ENCODE measurements at regions not wholly inside any gene's neighbourhood (a gene's known extent, or its start where the extent isn't known, plus 50 kb on each side); places are given as distances from the start of the nearest gene placed in this dataset.

DNA sequence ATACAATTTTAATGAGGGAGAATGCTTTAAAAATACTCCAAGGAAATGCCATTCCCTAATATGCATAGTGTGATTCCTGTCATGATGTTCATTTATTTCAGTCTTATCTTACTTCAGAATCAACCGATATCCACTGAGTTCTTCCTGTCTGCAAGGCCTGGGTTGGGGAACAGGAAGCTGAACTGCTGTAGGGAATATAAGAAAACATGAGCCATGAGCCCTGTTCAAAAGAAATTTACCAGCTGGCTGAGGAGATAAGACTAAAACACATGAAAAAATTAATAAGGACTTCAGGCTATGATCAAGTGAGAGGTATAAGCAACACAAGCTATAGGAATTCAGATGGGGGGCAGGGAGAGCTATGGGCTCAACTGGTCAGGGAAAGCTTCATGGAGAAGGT lies 184.7 kb downstream of the PLPP4 start:
- no peak for DNase-seq

DNA sequence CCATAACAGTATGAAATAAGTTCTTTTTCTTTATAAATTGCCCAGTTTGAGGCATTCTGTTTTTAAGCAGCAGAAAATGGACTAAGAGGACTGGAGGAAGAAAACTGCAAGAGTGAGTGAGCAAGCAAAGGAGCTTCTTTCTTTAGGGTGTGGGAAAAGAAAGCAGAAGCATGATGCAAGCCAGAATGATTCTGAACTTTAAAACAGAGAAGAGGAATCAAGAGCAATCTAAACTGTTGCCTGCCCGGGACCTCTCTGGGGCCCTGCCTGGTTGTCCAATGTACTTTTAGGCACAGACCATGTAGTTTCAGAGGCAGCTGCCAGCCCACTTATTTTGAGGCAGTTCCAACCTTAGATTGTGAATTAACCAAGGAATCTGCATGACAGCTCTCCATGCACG lies 186.3 kb downstream of the PLPP4 start:
- no peak for DNase-seq

DNA sequence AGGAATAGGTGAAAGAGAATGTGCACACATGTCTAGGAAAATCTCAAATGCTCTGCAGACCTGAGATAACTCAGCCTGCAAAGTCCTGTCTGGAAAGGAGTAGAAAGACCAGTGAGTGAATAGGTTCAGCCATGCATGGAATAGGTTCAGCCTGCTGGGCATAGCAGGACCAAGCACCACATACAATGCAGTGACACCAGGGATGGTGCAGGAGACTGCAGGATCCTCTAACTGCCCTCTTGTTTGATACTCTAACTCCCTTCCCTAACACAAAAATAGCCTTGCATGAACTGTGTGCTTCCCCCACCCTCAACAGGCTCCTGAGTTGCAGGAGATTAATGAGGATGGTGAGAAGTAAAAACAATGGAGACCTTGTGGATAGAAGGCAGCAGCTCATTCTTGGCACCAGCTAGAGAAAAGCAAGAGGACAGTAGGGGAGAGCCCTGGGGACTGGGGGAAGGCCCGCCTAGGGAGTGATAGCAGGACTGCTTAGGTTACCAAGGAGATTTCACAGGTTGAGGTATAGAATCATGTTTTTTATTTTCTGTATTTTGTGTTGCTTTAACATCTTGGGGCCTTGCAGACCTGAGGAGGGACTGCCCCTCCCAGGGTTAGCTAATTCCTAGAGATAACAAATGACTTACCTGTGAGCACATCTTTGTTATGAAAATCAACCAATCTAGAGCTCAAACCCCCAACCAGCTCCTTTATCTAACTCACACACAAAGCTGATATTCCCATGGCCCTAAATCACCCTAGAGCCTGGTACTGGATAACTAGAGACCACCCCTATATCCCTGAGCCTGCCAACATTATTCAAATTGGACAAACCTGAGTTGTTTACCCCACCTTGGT lies 187.8 kb downstream of the PLPP4 start:
- DNase-seq: no peak

DNA sequence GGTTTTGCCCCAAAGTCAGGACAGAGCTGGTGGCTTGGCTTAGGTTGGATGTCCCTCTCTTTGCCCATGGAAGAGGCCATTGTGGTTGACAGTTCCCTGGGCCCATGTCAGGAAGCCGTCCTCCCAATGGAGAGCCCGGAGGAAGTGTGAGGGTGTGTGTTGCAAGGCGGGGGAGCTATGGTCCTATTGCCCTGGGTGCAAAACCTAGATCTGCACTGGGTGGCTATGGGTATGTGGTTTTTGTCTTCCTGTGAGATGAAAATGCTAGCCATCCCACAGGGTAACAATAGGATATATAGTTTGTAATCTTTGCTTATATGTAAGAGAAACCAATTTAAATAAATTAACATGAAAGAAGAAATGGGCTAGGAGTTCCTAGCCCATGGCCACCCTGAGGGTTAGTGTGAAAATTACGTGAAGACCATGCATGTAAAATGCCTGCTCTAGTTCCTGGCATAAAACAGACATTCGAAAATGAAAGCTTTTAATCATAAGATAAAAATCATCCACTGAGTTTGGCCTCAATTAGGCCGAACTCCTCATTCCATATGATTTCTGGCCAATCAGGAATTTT lies 189.2 kb downstream of the PLPP4 start:
- no peak for DNase-seq

DNA sequence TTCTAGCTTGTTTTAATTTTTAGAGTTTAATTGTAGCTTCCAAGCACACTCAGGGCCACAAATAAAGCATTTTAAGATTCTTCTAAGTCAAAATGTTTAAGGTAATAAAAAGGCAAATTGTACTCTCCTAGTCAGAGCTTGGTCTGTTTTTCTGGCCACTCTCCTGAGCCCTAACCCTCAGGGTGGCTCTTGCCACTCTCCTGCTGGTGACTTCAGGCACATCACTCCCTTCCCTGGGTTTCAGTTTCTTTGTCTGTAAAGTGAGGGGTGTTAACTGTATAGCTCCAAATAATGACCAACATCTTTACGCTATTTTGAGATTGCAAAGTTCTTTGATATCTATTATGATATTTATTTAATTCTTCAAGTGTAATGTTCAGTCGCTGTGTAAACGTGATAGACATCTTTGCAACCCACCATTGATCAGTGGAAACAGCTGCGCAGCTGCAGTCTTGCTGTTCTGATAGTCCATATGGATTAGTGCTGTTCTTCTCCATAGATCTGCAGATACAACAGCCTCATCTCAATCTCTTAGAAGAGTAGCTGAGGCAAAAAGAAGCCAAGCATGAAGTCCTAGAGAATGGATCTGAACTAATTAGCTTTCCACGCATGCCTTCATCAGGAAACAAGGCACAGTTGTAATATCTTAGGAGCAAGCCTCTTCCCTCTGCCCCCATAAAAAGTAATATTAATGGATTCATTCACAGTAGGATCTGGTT lies 189.9 kb downstream of the PLPP4 start:
- no peak for DNase-seq

DNA sequence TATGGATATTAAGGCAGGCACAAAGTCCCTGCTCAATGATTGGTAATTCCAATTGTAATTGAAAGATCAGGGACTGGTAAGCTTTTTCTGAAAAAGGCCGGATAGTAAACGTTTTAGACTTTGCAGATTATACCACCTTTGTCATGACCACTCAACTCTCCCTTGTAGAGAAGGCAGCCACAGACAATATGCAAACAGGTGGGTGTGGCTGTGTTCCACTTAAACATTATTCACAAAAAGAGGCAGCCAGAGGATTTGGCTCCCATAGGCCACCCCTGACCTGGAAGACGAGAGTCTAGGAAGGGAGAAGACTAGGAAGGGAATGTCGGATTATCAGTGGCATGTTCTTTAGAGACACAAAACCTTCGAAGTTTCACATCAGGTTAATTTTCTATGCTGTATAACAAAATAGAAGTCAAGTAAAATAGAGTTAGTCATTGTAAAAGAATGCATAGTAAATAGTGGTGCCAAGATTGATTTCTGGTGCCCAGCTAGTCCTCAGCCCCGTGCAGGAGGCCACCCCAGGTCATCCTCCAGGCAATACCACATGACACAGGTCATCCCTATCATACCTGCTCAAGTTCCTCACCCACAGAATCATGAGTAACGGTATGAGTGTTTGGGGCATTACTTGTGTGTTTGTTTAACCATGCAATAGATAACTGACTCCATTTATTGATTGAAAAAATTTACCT lies 193.8 kb downstream of the PLPP4 start:
- DNase-seq: no peak

DNA sequence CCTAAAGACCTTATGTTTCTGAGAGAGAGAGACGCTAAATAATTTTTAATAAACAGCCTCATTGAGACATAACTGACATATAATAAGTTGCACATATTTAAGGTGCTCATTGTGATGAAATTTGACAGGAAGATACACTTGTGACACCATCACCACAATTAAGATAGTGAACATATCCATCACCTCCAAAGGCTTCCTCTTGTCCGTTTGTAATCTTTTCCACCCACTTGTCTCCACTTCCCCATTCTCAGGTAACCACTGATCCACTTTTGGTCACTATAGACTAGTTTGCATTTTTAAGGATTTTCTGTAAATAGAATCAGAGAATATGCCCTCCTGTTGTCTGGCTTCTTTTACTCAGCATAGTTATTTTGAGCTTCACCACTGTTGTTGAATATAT lies 195.1 kb upstream of the WDR11 start:
- DNase-seq: no peak

DNA sequence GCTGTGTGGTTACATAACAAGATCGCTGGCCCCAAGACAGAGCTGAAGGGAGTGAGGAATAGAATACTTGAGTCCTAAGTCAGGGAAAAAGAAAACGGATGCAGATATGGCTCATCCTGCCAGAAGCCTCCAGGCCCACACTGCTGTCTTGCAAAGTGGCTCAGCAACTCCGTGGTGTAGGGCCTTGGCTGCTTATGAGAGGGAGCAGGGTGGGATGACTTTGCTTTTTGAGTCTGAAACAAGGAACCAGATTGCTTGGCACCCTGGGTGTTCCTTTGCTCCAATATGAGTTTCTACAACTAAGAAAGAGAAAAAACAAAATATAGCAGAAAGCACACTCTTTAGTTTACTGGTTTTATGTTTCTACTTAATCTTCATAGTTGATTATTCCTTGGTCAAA lies 193.8 kb upstream of the WDR11 start:
- no peak for DNase-seq

DNA sequence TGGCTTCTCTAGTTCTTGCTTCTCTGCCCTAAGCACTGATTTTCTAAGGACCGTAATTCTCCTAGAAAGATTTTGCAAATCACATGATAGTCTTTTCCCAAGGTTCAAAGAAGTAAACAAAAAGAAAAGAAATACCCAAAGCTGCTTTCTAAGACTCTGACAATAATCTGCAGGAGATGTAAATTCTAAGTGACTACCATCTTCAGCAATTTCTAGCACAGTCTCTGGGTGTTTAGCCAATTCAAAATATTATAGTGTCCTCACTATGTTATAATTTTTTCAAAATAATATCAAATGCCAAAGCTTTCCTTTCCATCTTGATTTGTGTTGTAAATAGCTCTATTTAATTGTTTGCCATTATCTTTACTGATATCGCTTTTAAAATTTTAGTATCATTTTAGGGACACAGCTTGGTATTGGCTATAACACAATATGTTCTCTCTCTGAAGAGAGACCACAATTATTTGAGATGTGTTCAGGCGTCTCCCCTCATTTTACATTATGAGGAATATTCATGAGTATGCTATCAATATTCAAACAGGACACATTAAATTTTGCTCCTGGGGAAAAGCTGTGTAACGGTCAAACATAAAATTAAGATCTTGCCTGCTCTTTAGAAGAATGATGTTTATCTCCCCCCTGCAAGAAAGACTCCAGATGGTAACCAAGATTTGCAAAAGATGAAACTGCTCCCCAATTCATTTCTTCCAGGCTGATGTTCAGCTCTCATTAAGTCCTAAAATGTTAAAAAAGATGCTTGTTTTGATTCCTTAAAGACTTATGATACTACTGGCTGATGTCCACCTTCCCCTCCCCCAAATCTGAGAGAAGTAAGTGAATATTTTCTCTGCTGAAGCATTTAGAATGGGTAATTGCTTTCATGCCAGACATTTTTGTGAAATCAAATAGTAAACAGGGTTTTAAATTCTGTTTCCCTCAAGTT lies 191.9 kb upstream of the WDR11 start:
- no peak for DNase-seq

DNA sequence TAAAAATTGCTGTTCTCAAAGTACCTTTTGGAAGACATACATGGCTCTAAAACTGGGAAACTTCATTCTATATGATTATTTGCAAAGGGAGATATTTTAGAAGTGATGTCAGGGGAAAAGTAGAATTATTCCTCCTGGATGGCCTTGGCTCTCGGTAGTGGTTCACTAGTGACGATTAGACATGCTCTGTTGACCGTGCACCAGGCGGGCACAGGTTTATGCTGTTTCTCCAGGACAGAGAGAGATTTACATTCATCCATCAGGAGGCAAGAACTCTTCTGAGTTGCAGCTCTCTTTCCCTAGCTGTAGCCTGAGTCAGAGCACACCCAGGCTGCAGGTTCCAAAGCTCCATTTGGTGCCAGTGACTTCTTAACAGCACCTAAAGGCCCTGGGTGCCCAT lies 184.9 kb upstream of the WDR11 start:
- DNase-seq: no peak

DNA sequence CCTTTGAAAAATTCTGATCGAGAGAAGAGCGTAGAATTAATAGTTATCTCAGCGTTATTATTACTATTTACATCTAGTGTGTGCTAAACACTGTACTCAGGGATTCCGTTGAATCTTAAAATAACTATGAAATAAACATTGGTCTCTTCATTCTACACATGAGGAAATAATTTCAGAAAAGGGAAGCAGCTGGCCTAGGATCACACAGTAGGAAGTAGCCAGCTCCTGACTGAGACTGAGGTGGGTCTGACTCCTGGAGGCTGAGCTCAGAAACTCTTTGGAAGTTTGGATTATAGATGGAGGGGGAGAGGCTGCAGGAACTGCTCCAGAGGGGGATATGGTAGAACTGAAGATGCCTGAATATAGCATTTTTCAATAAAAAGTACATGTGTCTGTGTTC lies 183.9 kb upstream of the WDR11 start:
- DNase-seq: no peak

DNA sequence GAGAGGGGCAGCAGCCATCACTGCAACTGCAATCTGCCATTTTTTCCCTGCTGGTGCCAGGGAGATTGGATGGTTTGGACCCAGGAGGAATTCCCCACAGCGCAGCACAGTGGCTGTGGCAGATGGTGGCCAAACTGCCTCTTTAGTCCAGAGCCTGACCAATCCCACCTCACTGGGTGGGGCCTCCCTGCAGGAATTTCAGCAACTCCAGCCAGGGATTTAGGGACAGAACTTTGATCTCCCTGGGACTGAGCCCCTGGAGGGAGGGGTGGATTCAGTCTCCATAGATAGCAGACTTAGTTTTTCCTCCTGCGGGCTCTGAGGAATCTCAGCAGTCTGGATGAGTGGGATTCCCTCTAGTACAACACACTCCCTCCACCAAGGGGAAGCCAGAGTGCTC lies 179.7 kb upstream of the WDR11 start:
- no peak for DNase-seq

DNA sequence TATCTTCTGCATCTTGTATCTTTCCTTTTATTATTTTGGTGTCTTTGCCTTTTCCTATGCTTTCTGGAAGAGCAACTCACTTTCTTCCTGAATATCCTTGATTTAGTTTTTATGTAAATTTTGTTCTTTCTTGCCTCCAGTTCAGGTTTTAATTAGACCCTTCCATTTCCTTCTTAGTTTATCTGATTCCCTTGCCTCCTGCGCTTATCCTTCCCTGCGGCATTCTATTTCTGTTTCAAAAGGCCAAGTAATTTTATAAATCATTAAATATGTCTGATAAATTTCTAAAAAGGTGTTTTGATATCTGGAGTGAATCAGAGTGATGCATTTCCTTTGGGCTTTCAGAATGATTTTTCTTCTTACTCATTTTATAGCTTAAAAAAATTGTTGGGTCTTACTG lies 167.7 kb upstream of the WDR11 start:
- DNase-seq: no peak

DNA sequence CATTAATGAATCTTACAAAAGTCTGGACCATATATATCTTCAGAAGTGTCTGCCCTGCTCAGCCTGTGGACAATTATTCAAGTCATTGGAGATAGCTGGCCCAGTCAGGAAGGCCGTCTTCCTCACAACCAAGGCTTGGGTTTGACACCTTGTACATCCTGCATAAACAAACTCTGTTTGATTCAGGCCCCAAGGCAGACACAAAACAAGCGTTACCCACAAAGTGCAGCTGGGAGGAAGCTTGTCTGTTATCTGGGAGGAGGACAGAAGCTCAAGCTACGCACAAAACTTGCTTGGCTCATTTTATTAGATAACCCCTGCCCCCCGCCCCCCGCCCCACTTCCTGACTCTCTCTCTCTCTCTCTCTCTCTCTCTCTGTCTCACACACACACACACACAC lies 166.9 kb upstream of the WDR11 start:
- no peak for DNase-seq

DNA sequence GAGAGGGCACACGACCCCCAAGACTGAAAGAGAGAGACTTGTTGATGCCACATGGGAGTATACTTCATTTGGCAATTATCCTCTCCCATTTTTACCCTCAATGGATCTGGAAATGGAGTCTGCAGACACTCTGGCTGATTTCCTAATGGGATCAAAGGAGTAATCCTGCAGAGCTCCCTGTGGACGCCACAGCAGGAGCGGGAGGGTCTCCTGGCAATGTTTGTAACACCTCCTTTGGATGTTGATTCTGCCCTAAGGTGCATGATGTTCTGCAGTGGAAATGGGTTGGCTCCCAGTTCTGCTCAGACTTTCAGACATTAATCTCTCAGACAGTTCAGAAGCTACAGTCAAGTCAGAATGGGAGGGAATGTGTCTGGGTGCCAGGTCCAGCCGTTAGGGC lies 166.0 kb upstream of the WDR11 start:
- DNase-seq: no peak

DNA sequence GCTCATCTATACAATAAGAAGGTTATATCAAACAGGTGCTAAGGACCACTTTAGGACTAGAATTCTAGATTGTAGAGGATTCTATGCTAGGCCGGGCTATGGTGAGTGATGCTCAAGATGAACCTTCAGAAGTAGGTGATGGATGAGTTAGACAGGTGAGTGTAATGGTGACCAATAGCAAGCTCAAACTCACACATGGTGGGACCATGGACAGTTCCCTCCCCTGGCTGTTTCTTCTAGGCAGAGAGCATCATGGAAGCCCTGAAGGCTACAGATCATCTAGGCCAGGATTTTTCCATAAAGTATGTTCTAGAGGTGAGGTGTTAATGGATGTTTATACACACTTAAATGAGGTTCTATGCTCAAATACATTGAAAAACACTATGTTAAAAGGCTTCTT lies 162.2 kb upstream of the WDR11 start:
- DNase-seq: no peak

DNA sequence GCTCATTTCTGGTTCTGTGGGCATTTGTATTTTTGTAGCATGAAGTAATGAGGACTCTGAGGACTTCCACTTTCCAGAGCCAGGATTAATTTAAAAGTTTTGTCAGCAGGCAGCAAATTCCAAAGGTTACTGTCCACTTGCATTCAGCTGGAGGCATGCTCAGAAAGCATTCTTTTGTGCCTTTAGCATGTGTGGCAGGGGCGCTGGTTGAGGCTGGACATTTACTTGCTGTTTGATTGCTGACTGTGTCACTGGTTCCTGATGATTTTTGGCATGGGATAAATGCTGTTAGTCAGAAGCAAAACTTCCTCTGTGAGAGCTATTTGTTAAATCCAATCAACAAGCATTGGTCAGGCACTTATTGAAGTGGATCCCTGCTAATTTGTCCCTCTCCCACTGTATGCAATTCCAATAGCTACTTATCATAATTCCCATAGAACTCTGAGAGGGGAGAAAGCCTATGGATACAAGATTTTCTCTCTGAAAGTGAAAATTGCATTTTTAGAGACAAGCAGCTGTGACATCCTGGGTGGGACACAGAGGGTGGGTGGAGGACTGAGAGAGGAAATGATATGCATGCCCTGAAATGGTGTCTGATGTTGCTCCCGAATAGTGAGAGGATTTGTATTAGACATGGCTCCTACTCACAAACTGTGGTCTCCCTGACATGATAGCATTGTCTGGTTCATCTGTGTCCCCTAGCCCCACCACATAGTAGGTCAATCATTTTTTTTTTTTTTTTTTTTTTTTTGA lies 161.2 kb upstream of the WDR11 start:
- no peak for DNase-seq

DNA sequence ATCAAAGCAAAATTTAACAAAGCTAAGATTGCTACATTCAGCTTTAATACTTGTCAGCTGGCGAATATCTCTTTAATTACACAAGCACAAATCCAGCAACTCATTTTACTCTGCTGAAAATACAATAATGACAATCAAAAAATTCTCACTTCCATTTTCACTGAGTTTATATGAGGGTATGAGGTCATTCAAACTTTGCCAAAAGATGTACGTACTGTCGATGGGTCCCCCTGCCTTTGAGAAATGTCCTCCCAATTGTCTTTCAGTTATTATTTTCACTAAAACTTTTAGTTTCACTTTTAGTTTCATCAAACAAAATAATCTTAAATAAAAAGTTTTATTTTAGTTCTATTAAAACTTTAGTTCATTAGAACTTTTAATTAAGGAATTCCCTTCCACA lies 159.5 kb upstream of the WDR11 start:
- no peak for DNase-seq

DNA sequence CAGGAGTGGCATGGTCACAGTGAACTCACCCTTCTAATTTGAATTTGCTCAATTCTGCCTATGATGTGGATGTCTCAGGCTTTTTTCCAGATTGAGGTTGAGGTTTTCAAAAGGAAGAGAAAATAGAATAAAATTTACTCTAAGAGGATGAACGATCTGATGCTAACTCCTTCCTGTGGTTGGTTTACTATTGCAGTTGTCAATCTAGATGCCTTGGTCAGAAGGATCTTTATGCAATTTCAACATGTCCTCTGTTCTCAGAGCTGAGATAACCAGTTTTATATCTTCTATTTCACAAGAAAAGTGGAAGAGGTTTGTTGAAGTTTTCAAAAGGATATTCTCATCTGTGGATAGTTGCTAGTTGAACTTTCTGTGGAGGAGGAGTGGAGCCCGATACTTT lies 150.7 kb upstream of the WDR11 start:
- DNase-seq: no peak

DNA sequence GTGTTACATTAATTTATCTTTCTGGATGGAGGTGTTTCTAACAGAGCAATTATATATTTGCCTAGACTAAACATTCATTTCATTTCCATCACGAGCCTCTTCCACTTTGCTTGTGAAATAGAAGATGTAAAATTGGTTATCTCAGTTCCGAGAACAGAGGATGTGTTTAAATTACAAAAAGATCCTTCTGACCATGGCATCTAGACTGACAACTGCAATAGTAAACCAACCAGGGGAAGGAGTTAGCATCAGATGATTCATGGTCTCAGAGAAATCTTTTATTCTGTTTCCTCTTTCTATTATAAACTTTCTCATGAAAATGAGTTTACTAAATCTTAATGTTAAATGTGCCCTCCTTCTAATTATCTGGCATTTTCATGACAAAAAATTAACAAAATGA lies 149.8 kb upstream of the WDR11 start:
- no peak for DNase-seq

DNA sequence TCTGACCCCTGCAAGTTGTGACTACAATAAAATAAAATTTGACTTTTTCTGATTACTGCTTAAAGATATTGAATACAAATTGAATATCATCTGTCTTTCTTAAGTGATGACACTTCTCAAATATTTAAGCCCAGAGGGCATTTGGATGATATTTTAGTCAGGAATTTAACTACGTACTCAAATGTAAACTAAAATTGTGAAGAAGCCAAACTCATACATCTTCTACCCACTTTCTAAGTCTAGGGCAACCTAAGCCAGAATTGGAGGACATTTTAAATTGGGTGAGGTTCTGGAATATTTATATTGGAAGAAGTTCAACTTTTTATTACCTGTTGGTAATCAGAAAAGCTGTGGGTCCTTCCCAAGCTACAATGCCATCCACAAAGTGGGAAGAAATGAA lies 149.1 kb upstream of the WDR11 start:
- DNase-seq: no peak

DNA sequence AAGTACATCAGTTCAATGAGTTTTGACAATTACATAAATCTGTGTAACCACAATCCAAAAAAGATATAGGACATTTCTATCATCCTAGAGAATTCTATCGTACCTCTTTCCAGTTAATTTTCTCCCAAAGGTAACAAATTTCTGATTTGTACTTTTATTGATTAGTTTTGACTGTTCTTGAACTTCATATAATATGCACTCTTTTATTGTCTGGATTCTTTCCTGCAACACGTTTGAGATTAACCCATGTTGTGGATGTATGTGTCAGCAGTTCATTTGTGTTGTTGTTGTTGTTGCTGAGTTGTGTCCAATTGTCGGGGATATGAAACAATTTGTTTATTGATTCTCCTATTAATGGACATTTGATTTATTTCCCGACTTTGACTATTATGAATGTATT lies 145.9 kb upstream of the WDR11 start:
- DNase-seq: no peak
